Activated T-cell treated with anti-CD3 and anti-CD28 coated beads, Interleukin-2, amount 50 U/mL, for 4 hours (primary cell): ENCODE measurements at regions not wholly inside any gene's neighbourhood (a gene's known extent, or its start where the extent isn't known, plus 50 kb on each side); places are given as distances from the start of the nearest gene placed in this dataset.

ENCODE experiments used
- ATAC-seq, 2 donors: fragments of 200-7000 bp; cut with Tn5 transposase; one replicate each; pipeline ENCODE4 v1.10.0; 2021
- DNase-seq: peaks from one replicate; pipeline ENCODE4 v3.0.0-alpha.2; 2020
- H3K27me3 Mint-ChIP-seq: one replicate; pipeline ENCODE4 v1.8.0; 2021; ENCODE audit warnings: low read depth, mixed read lengths
- H3K36me3 Mint-ChIP-seq: one replicate; pipeline ENCODE4 v1.8.0; 2022; ENCODE audit warnings: mixed read lengths; ENCODE audit not compliant: insufficient read depth
- H3K4me1 Mint-ChIP-seq: one replicate; pipeline ENCODE4 v1.8.0; 2021; ENCODE audit warnings: low read depth, mixed read lengths
- H3K4me3 Mint-ChIP-seq: one replicate; pipeline ENCODE4 v1.8.0; 2021; ENCODE audit warnings: mild to moderate bottlenecking, moderate library complexity, mixed read lengths
- H3K9me3 Mint-ChIP-seq: one replicate; pipeline ENCODE4 v1.8.0; 2021; ENCODE audit warnings: mixed read lengths

- no peaks in the 10 kb centered on the region for H3K36me3 Mint-ChIP-seq
- DNase-seq (no peak), ATAC-seq (no peak)
- no peaks in the 10 kb centered on the region for H3K27me3 Mint-ChIP-seq
- H3K4me3 Mint-ChIP-seq: no peak overlapping the region
- peaks cover 36% of the 10 kb centered on the region for H3K4me1 Mint-ChIP-seq
- H3K9me3 Mint-ChIP-seq: peaks cover 3% of the 10 kb centered on the region
Measured at GRCh38 chr1:172893146-172893841, 157.4 kb downstream of the TNFSF18 start.

DNA sequence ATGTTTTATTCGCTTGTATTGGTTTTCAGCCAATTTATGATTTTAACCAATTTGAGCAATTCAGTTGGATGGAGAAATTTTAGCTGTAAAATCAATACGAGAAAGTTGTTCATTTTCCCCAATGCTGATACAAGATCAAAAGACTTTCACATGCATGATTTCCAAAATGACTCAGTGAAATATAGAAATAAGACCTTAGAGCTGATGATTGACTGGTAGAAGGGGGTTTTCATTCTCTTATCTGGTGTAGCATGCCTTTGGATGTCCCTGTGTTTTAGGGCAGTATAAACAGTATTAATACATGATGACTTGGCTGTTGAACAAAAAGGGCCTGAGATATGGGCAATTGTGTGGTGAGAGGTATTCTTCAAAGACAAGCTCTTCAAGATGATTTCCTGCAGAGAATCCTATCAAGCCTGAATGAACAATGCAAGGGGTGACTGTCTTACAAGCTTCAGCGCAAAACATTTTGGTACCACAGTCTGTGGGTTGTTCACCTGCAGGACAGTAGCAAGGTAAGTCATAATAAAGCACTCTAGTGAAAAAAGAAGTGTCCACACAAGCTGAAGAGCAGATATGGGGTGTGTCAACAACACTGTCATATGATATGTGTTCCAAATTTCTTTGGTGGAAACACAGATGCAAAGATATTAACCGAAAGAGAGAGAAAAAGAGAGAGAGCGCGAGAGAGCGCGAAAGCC, 156.2 kb downstream of the TNFSF18 start:
- peaks cover 45% of the 10 kb centered on the region for H3K4me1 Mint-ChIP-seq

GRCh38 chr1:172895050-172895460, 155.7 kb downstream of the TNFSF18 start:
- peak; percentile 89 to 91 for ATAC-seq
- no peaks in the 10 kb centered on the region for H3K36me3 Mint-ChIP-seq
- H3K4me3 Mint-ChIP-seq: peak overlapping the region; percentile 61
- DNase-seq: no peak
- no peaks in the 10 kb centered on the region for H3K27me3 Mint-ChIP-seq
- peaks cover 47% of the 10 kb centered on the region for H3K4me1 Mint-ChIP-seq
- no peaks in the 10 kb centered on the region for H3K9me3 Mint-ChIP-seq

More for the DNA sequence above, 156.2 kb downstream of the TNFSF18 start:
- DNase-seq (no peak), ATAC-seq (peak; percentile 42 to 46)
- Mint-ChIP-seq H3K4me3 (peak overlapping the region; percentile 61), H3K27me3 (no peaks in the 10 kb centered on the region), H3K36me3 (no peaks in the 10 kb centered on the region), H3K9me3 (no peaks in the 10 kb centered on the region)

GRCh38 chr1:172895761-172896160, 155.0 kb downstream of the TNFSF18 start:
- Mint-ChIP-seq H3K36me3 (no peaks in the 10 kb centered on the region), H3K4me1 (peaks cover 53% of the 10 kb centered on the region), H3K27me3 (no peaks in the 10 kb centered on the region), H3K9me3 (no peaks in the 10 kb centered on the region), H3K4me3 (peak overlapping the region; percentile 32)
- DNase-seq: no peak
- no peak for ATAC-seq

GRCh38 chr1:172897738-172898137, 153.0 kb downstream of the TNFSF18 start:
- Mint-ChIP-seq H3K36me3 (no peaks in the 10 kb centered on the region), H3K4me1 (peaks cover 57% of the 10 kb centered on the region), H3K9me3 (no peaks in the 10 kb centered on the region)

GRCh38 chr1:172898866-172899265, 151.9 kb downstream of the TNFSF18 start:
- Mint-ChIP-seq H3K27me3 (no peaks in the 10 kb centered on the region), H3K4me3 (no peak overlapping the region), H3K9me3 (no peaks in the 10 kb centered on the region), H3K36me3 (no peaks in the 10 kb centered on the region), H3K4me1 (peaks cover 49% of the 10 kb centered on the region)
- ATAC-seq: peak; percentile 23 to 49
- no peak for DNase-seq

More at GRCh38 chr1:172897738-172898137, 153.0 kb downstream of the TNFSF18 start:
- ATAC-seq (no peak), DNase-seq (no peak)
- Mint-ChIP-seq H3K4me3 (no peak overlapping the region), H3K27me3 (no peaks in the 10 kb centered on the region)

DNA sequence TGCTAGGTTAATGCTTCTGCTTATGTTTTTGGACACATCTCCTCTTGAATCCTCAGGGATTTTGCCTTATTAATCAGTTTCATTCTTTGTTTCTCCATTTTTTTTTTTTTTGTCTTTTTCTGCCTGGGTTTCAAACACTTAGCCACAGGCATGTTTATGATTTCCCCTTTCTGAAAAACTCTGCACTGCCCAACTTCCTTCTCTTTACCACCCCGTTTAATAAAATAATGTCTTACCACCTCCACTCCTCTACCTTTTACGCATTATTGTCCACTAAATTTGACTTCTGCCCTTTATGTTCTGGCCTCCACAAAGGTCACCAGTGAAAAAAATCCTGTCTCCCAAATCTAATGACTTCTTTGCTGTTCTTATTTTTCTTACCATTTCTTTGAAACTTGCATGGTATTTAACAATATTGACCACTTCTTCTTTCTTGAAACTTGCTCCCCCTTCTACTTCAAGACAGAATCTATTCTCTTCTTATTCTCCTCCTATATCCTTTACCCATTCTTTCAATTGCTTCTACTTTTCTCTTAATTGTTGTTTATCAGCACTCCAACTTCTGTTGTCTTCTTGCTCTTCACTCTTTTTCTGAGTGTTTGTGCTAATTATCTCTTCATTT, 150.3 kb downstream of the TNFSF18 start:
- Mint-ChIP-seq H3K27me3 (no peaks in the 10 kb centered on the region), H3K9me3 (no peaks in the 10 kb centered on the region), H3K4me3 (no peak overlapping the region), H3K4me1 (peaks cover 36% of the 10 kb centered on the region), H3K36me3 (no peaks in the 10 kb centered on the region)
- DNase-seq (no peak), ATAC-seq (no peak)

- ATAC-seq (no peak), DNase-seq (no peak)
- Mint-ChIP-seq H3K9me3 (no peaks in the 10 kb centered on the region), H3K27me3 (no peaks in the 10 kb centered on the region), H3K4me1 (peaks cover 42% of the 10 kb centered on the region), H3K4me3 (no peak overlapping the region), H3K36me3 (no peaks in the 10 kb centered on the region)
Measured at GRCh38 chr1:172902200-172902599, 148.5 kb downstream of the TNFSF18 start.

DNA sequence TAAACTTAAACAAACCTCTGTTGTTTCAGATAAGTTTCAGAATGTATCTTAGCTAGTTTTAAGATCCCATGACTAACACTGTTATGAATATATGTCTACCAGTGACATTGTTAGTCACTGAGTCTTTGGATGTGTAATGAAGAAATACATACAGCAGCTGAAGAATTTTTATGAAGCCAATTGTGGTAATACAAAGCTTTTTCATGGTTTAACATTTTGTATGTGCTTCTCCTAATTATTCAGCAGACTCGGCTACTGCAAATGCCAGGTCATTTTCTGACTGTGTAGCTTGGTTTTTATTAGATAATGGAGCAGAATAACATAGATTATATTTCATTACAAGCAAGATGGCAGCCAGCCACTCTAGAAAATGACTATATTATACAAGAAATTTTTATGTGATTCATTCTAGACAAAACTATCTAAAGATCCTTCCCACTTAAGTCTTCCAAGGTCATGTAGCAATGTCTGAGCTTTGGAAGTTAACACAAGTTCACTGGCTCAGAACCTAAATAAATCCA, 147.8 kb downstream of the TNFSF18 start:
- ATAC-seq: peak; percentile 75 to 78
- DNase-seq: no peak
- Mint-ChIP-seq H3K9me3 (no peaks in the 10 kb centered on the region), H3K4me1 (peaks cover 49% of the 10 kb centered on the region), H3K27me3 (no peaks in the 10 kb centered on the region), H3K36me3 (no peaks in the 10 kb centered on the region), H3K4me3 (no peak overlapping the region)

DNA sequence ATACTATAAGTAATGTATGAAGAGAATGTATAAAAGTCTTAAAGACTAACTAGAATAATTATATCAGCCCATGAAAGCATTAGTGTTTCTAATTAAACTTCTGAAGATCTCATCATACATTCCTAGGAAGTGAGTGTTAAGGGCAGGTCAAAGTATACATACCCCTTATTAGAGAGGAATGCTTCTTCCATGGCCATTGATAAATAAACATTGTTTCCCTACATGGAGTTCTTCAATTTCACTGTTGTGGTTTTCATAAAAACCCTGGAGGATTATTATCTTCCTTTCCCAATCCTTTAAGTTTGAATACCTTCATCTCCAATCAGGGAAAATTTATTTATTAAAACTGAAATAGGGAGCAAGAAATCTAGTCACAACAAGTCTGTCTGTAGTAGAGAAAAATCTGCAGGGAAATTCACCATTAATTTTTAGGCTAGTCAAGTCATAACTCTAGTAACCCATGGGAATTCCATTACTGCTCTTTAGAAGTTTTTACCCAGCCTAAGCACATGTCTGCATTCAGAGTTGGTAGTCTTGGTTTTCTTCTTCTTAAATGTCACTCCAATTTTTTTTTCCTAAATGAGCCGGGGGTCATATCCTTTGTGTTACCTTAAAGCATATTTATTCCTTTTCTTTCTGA, 147.0 kb downstream of the TNFSF18 start:
- Mint-ChIP-seq H3K4me3 (no peak overlapping the region), H3K9me3 (no peaks in the 10 kb centered on the region), H3K4me1 (peaks cover 49% of the 10 kb centered on the region), H3K27me3 (no peaks in the 10 kb centered on the region), H3K36me3 (no peaks in the 10 kb centered on the region)
- no peak for ATAC-seq
- DNase-seq: no peak

GRCh38 chr1:172905452-172905851, 145.3 kb downstream of the TNFSF18 start:
- Mint-ChIP-seq H3K4me1 (peaks cover 36% of the 10 kb centered on the region), H3K36me3 (no peaks in the 10 kb centered on the region), H3K9me3 (no peaks in the 10 kb centered on the region), H3K27me3 (no peaks in the 10 kb centered on the region), H3K4me3 (no peak overlapping the region)
- no peak for DNase-seq
- no peak for ATAC-seq

GRCh38 chr1:172906778-172907592, 143.8 kb downstream of the TNFSF18 start:
- ATAC-seq: peak in 1 of 2 donors; percentile 35
- H3K36me3 Mint-ChIP-seq: no peaks in the 10 kb centered on the region
- DNase-seq: no peak
- peak overlapping the region; percentile 27 for H3K4me3 Mint-ChIP-seq
- peaks cover 27% of the 10 kb centered on the region for H3K4me1 Mint-ChIP-seq
- H3K9me3 Mint-ChIP-seq: no peaks in the 10 kb centered on the region
- H3K27me3 Mint-ChIP-seq: no peaks in the 10 kb centered on the region

DNA sequence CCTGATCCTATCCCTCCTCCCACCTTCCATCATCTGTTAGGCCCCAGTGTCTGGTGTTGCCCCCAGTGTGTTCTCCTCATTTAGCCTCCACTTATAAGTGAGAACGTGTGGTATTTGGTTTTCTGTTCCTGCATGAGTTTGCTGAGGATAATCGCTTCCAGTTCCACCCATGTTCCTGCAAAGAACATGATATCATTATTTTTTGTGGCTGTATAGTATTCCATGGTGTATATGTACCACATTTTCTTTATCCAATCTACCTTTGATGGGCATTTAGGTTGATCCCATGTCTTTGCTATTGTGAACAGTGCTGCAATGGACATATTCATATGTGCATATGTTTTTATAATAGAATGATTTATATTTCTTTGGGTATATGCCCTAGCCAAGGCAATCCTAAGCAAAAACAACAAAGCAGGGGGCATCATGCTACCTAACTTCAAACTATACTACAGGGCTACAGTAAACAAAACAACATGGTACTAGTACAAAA, 142.9 kb downstream of the TNFSF18 start:
- H3K4me1 Mint-ChIP-seq: peaks cover 25% of the 10 kb centered on the region
- H3K27me3 Mint-ChIP-seq: no peaks in the 10 kb centered on the region
- ATAC-seq: no peak

More for the DNA sequence above, 142.9 kb downstream of the TNFSF18 start:
- Mint-ChIP-seq H3K36me3 (no peaks in the 10 kb centered on the region), H3K9me3 (peaks cover 5% of the 10 kb centered on the region), H3K4me3 (no peak overlapping the region)
- no peak for DNase-seq
